NCI-H146 treated with DMSO at 0.1 percent for 48 hours (cell line): ENCODE measurements at regions not wholly inside any gene's neighbourhood (a gene's known extent, or its start where the extent isn't known, plus 50 kb on each side); places are given as distances from the start of the nearest gene placed in this dataset.
"Not testable (repeated sequence)": the region's sequence is repeated elsewhere in the genome, so short reads cannot be mapped to it uniquely, and the experiment has no call there.

Source experiments
- DNase-seq: peaks from one replicate; lab custom pipeline; 2025; ENCODE audit not compliant: unreplicated experiment; lab: John Stamatoyannopoulos, UW

DNA sequence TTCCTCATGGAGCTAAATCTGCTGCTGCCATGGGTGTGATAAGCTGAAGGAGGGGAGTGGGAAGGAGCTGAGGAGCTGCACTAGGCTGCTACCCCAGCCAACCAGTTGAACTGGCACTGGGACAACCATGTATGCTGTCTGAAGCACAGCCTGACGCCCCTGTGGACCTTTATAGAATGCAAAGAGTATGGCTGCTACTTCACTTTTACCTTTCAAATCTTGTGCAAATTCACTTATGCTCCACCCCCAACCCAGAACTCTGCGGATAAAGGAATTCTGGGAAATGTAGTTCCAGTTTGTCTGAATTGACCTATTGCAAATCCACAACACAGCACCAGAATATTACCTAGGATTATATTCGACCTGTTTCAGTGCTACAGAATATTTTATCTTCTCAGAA is 217.4 kb upstream of the SLC35B3 start:
- DNase-seq = no peak

DNA sequence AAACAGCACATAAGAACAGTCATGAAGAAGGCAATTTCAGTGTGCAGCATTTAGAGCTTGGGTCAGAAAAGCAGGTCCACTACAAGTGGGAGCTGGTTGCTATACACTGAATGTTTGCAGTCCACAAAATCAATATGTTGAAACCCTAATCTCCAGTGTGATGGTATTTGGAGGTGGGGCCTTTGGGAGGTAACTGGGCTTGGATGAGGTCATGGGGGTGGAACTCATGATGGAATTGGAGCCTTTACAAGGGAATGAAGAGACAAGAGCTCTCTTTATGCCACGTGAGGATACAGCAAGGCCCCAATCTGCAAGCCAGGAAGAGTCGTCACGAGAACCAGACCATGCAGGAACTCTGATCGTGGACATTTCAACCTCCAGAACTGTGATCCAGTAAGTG is 216.7 kb upstream of the SLC35B3 start:
- DNase-seq = no peak

DNA sequence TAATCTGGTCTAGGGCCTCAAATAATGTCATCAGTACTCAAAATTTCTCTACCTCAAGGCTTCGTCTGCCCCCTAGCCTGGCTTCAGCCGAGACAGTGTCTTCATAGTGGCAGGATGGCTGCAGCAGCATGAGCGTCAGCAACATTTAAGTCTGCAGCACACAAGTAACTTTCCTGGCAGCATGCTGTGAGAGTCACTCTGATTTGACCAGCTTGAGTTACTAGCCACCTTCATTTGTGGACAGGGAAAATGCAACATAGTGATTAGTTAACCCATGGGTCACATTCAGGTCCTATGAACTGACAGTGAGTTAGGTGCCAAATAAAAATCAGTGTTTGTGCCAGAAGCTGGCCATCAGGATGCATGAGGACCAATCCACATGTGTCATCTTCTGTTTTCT is 209.9 kb upstream of the SLC35B3 start:
- no peak for DNase-seq

DNA sequence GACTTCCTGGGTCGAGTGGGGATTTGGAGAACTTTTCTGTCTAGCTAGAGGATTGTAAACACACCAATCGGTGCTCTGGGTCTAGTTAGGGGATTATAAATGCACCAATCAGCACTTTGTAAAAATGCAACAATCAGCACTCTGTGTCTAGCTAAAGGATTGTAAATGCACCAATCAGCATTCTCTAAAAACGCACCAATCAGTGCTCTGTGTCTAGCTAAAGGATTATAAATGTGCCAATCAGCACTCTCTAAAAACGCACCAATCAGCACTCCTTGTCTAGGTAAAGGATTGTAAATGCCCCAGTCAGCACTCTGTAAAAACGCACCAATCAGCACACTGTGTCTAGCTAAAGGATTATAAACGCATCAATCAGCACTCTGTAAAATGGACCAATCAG is 209.0 kb upstream of the SLC35B3 start:
- DNase-seq = no peak

DNA sequence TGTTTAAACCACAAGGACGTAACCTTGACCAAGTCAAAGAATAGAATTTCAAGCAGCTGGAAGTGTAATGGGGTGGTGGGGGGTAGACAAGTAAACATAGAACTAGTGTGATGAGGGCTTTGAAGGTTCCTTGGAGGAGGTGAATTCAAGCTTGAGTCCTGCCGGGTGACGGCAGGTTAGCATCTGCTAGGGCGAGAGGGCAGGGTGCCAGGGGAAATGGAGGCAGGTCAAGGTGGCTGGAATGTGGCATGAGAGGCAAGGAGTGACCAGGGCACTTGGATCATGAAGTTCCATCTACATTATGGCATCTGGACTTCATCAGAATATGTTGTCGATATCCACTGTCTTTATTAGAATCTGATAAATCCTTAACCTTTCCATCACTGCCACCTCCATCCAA is 207.5 kb upstream of the SLC35B3 start:
- DNase-seq = no peak

DNA sequence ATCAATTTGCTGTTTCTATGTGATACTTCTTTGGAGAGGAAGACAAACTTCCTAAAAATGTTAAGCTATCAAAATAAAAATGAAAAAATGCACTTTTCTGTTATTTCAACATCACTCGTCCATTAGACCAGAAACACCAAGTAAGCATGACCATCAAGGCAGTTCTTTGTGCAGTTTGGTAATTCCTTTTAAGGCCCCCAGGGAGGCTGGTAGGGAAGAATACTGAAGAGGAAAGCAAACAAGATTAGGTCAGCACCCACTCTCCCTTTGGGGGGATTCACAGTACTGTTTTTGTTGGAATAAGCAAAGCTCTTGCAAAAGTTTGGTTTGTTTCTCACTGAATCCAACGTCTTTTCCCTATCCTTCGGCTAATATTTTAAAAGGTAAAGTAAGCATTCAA is 206.8 kb upstream of the SLC35B3 start:
- DNase-seq = no peak

DNA sequence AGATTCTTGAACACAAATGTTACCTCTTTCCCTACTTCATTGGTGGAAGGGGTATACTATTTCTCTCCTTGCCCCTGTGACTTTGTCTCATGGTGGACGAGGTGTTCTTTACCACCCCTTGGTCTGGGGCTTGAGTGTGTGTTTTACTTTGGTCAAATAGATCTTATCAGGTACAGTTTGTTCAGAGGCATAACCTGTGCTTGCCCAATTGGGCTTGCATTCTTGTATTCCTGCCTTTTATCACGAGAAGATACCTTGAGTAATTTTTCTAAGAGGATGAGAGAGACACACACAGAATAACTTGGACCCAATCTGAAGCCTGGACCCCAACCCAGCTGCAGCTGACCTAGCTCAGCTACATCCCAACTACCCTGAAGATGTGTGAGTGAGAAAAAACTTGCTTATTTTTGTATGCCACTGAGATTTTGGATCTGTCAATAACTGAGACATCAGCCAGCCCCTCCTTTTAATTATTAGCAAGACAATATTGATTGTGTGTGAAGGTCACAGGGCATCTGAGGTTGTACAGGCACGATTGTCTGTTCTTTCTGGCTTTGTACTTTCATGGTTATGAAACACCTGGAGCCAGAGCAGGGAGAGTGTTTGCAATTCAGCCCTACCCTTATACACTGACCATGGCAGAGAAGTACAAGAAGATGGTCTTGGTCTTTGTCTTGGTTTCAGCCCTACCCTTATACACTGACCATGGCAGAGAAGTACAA is 204.7 kb upstream of the SLC35B3 start:
- DNase-seq = no peak

DNA sequence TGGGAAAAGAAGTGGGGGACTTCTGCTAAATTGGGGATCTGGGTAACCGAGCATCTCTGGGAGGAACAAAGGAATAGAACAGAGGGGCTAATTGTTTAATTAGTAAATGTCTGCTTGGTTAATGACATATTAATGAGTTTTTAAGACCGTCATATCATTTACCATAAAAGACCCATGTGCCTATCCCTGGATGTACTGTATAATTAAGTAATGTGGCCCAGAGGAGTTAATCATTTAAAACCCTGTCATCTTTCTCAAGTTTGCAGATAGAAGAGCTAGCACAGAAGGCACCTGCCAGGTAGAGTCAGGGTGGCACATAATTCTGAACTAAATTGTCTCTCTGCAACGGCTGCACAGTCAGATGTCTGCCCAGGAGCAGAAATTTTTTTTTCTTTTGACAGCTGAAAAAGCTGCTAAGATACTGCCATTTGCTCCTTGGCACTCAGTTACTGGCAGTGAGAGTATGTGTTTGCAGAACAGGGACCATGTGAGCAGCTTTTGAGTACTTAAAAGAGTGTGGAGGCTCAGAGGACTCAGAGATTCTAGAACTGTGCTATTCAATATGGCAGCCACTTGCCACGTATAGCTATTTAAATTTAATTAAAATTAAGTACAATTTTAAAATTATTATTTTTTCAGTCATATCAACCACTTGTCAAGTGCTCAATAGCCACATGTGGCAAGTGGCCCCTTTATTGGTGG is 202.7 kb upstream of the SLC35B3 start:
- DNase-seq = no peak

DNA sequence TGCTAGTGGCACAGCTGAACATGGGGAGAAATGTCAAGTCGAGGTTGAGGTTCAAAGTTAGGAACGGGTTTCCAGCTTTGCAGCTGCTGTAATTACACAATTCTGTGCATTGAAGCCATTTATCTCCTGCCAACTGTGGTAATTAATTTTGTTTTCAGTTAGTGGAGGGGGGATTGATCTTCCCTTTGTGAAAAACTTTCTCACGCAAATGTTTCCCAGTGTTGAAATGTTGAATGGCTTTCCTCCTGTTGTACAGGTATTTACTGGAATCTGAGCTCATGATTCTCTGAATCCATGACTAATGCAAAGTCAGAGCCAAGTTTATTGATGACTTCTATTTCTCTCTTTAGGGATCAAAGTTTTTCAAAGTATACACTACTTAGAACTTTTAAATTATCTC is 198.4 kb upstream of the SLC35B3 start:
- no peak for DNase-seq

DNA sequence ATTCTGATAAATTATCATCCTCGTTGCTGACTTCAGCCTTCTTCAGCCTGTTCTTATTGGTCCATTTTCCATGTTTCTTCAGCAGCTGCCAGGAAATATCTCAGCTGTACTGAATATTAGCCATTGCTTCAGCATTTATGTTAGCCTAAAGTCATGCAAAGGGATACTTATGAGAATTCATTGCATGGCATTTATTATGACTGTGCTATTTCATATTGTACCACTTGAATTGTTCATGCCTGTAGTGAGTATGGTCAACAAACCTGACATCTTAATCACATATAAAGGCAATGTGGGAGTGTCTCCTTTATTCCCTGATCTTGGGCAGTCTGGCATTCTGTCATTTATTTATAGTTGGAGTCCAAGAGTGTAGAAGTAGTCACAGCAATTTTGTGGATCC is 193.4 kb upstream of the SLC35B3 start:
- no peak for DNase-seq

DNA sequence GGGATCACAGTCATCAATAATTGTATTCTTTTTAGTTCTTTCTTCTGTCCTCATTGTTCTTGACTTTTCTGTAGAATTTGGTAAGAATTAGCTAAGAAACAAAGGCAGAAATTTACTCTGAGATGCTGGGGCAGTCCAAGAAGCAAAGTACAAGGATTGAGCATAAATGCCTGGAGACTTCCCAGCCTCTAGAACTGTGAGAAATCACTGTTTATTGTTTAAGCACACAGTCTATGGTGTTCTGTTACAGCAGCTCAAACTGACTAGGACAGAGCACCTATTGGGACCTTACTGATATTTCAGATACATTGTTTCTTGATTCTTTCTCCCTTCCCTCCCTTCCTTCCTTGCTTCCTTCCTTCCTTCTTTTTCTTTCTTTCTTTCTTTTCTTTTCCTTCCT is 192.7 kb upstream of the SLC35B3 start:
- DNase-seq = no peak

DNA sequence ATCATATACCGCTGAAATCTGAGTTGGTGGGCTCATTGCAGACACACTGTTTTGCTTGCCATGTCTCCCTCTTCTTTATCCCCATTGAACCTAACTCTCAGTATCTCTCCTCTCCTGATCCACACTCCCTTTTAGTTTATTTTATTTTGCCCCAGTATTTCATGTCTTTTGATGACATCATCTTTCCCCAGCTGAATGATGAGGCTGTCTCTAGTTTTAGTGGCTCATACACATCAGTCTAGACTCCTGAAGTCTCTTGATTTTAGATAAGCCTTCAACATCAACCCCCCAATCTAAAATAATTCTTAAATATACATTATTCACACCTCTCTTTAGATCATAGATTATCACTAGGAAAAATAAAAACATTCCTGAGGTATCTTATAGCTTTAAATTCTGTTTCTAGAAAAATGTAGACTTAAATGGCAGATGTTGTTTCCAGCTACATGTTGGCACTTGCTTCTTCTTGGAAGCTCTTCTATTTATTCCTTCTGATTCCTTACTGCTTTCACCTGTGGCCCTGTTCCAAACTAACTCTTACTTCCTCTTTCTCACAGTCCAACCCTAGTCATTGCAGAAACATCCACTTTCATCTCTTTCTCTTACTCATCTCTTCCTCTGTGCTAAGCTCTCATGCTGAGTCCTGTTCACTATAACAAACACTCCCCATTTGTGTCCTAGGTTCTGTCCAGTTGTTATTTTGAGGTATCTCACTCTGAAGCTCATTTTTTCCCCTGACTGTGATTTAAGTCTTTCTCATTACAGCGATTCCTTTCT is 191.9 kb upstream of the SLC35B3 start:
- no peak for DNase-seq

DNA sequence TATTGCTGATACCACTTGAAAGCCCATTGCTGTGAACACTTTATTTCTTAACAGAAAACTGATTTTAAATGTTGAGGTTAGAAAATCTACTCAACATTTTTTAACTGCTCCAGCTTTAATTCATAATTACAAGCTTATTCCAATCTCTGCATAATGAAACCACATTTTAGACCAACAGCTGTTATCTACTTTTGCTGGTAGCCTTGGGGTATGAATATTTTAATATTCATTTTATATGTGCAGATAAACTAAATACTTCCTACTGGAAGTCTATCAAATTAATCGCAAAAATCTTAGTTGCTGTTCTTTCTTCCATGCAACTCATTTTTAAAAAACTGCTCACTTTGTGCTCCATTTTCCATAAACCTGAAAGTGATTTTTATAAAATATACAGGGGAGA is 189.3 kb upstream of the SLC35B3 start:
- no peak for DNase-seq

DNA sequence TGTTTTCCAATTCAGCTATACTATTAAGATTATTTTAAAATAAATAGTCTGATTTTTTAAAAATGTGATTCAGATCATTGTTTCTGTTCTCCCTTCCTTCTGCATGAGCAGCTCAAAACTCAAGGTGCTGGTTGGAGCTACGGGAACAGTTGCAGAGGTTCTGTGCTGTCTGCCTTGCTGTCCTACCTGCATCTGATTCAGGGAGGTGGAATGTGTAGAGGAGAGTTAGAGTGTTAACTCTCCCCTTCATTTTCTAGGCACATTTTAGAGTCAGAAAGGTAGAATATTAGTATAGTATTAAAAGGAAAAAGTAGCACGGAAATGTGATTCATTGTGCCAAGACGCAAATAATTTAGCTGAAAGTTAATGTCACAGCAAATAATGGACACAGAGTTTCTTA is 188.1 kb upstream of the SLC35B3 start:
- no peak for DNase-seq

DNA sequence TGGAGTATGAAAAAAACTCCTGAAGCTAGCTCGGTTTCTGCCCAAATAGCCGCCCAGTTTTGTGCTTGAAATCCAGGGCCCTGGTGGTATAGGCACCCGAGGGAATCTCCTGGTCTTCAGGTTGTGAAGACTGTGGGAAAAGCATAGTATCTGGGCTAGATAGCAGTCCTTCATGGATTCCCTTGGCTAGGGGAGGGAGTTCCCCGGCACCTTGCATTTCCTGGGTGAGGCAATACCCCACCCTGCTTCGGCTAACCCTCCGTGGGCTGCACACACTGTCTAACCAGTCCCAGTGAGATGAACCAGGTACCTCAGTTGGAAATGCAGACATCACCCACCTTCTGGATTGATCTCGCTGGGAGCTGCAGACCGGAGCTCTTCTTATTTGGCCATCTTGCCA is 184.5 kb upstream of the SLC35B3 start:
- no peak for DNase-seq

DNA sequence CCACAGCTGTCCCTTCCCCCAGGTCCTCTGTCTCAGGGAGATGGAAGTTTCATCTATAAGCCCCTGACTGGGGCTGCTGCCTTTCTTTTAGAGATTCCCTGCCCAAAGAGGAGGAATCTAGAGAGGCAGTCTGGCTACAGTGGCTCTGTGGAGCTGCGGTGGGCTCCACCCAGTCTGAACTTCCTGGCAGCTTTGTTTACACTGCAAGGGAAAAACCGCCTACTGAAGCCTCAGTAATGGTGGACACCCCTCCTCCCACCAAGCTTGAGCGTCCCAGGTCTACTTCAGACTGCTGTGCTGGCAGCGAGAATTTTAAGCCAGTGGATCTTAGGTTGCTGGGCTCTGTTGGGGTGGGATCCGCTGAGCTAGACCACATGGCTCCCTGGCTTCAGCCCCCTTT is 184.1 kb upstream of the SLC35B3 start:
- DNase-seq = not testable (repeated sequence)

DNA sequence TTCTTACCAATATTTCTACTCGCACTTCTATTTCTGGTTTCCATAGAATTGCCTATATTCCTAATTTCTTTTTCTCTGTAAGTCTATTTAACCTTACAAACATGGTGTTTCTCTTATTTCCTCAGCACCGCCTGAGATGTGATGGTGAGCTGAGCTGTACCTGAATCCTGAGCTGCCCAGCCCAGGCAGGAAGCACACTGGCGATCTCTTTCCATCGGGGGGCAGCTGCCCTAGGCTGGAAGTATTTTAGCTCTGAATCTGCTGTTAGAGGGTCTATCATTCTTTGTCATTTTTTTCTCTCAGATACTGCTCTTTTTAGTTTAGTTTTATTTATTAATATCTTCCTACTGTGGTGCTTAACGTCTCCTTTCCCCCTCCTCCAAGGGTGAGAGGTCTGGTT is 173.4 kb upstream of the SLC35B3 start:
- no peak for DNase-seq

DNA sequence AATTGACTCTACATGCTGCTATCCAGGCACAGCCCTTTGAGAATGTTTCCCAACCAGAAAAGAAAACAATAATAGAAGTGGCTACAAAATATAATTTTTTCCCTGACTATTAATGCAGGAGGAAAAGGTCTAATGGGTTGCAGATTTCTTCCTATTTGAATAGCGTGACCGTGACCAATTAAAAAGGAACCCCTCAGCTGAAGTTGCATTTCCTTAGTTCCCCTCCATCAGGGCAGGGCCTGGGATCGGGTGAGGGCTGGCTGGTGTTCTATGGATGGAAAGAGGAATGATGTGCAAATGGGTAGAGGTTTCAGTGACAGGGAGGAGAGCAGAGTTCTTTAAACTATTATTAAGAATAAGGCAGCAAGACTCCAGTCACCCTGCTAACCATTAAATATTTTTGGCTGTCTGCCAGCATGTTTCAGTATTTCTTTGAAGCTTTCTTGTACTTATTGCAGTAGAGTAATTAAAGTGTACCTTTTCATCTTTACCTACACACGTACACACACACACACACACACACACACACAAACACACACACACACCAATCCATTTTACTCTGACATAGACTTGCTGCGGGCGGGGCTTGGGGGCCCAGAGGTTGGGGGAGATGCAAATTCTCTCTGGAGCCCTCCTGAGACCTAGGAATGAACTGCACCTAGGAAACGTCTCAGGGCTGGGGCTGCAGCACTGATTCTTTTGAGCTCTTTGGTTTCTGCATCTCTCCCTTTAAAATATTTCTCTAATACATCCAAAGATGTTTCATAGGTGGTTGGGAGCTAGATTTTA is 154.8 kb upstream of the SLC35B3 start:
- DNase-seq = no peak

DNA sequence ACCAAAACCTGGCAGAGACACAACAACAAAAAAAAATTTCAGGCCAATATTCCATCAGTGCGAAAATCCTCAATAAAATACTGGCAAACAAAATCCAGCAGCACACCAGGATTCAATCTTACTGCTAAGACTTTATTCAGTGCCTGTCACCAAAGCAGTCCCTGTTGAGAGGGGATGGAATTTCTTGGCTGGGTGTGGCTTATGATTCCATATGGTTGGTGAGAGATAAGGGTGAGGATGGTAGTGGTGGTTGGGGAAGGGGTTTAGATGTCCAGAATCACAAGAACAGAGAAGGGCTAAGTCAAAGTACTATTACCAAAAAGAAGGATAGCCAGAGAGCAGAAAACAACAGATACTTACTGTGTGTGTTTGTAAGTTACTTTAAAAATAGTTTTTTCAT is 152.8 kb upstream of the SLC35B3 start:
- no peak for DNase-seq

DNA sequence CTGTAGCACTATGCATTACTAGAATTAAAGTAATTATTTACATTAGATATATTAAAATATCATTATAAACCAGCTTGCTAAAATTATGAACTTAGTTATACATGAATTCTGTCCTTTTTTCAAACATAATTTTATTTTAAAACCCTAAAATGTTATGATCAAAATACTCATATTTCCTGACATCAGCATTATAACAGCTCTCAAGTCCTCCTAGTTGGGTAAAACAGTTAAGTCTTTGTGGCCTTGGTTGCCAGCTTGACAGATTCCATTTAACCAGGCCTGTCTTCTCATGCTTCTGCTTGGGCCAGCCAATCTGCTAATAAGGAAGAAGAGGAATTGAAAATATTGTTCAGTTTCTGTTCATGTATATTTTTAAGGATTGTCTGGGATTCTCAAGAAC is 147.9 kb upstream of the SLC35B3 start:
- no peak for DNase-seq

DNA sequence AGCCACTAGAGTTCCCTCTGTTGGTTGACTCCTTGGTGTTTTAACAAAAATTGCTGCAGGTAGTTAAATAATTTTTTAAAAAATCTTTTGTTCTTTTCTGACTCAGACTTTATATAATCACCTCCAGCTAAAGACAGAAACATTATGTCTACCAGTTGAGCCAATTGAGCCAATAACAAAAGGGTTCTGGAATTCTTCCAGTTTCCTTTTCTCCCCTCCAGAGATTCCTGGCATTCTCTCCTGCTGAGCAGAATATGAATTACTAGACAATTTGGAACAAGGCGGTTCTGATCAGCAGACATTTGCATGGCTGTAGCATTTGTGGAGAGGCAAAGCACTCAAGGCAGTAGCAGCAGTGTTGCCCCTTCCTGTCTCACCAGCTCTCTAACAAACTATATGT is 144.0 kb upstream of the SLC35B3 start:
- DNase-seq = no peak
